GM13977 (cell line): ENCODE measurements at regions not wholly inside any gene's neighbourhood (a gene's known extent, or its start where the extent isn't known, plus 50 kb on each side); places are given as distances from the start of the nearest gene placed in this dataset.

Experiments used
- DNase-seq: peaks from one replicate; pipeline ENCODE4 v3.0.0; 2012; ENCODE audit warnings: low spot score
- in situ Hi-C: fragments of 300-500 bp; cut with MboI; formaldehyde crosslinking; loops from one replicate; pipeline ENCODE4 v1.12.0; 2022; ENCODE audit warnings: low sequenced_read_pairs, low pct_unique_long_range_greater_than_20kb, mixed read lengths, inconsistent platforms; ENCODE audit not compliant: unreplicated experiment
- TF ChIP-seq, protein P1 (sequence below): IDR thresholded peaks from 2 replicates; pipeline ENCODE4 v1.5.1; 2012; ENCODE audit warnings: mild to moderate bottlenecking, control low read depth; ENCODE audit not compliant: insufficient read depth; ENCODE audit errors: extremely low read depth, missing control alignments

GRCh38 chr4:156710365-156711192 is 261.0 kb downstream of the PDGFC start:
- TF ChIP-seq, protein P1, sequence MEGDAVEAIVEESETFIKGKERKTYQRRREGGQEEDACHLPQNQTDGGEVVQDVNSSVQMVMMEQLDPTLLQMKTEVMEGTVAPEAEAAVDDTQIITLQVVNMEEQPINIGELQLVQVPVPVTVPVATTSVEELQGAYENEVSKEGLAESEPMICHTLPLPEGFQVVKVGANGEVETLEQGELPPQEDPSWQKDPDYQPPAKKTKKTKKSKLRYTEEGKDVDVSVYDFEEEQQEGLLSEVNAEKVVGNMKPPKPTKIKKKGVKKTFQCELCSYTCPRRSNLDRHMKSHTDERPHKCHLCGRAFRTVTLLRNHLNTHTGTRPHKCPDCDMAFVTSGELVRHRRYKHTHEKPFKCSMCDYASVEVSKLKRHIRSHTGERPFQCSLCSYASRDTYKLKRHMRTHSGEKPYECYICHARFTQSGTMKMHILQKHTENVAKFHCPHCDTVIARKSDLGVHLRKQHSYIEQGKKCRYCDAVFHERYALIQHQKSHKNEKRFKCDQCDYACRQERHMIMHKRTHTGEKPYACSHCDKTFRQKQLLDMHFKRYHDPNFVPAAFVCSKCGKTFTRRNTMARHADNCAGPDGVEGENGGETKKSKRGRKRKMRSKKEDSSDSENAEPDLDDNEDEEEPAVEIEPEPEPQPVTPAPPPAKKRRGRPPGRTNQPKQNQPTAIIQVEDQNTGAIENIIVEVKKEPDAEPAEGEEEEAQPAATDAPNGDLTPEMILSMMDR: no peak
- no peak for DNase-seq
- in situ Hi-C loops: no loop called here

- in situ Hi-C loops: no loop called here
- TF ChIP-seq, protein P1: no peak
- no peak for DNase-seq
These were observed 266.3 kb downstream of the PDGFC start for GRCh38 chr4:156705311-156705710.

DNA sequence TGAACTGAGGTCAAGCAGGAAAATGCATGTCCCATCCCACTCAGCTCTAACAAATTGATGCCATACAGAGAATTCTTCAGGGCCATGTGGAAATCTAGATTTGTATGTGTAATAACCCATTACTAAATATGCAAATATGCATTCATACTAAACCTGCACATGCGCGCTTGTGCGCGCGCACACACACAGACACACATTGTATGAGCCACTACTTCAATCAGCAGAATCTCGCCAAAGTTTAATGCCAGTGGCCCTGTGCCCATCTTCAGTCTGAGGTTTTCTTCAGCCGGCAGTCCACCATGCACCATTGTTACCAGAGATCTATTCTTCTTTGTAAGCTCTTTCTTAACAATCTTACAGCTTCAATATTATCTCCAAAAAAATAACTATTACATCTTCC is 276.4 kb downstream of the PDGFC start:
- in situ Hi-C loops: no loop called here
- TF ChIP-seq, protein P1: no peak
- DNase-seq: no peak

DNA sequence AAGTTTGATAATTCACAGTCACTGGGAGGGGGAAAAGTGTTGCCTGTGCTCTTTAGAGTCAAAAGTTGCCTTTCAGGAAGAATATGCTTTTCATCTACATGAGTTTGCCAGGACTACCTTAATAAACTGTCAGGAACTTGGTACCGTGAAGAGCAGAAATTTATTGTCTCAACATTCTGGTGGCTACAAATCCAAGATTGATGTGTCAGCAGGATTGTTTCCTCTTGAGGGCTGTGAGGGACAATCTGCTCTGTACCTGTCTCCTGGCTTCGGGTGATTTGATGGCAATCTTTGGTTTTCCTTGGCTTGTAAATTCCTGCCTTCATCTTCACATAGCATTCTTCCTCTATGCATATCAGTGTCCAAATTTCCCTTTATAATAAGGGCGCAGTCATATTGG is 277.2 kb downstream of the PDGFC start:
- TF ChIP-seq, protein P1: no peak
- no peak for DNase-seq
- in situ Hi-C loops: no loop called here

DNA sequence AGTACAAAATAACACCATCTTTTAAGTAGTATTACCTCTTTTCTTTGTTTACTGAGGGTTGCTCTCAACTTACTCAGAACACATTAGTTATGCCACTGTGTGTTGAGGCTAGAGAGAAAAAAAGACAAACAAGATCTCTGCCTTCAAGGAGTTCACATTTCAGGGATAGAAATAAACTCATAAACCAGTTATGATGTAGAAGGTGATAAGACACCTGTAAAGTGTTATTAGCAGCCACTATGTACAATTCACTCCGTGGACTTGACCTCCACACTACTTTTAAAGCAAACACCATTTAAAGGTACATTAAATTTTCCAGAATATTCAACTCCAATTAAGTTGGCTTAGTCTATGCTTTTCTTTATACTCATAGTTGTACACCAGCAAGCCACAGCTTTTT is 278.0 kb downstream of the PDGFC start:
- in situ Hi-C loops: no loop called here
- TF ChIP-seq, protein P1: no peak
- no peak for DNase-seq

DNA sequence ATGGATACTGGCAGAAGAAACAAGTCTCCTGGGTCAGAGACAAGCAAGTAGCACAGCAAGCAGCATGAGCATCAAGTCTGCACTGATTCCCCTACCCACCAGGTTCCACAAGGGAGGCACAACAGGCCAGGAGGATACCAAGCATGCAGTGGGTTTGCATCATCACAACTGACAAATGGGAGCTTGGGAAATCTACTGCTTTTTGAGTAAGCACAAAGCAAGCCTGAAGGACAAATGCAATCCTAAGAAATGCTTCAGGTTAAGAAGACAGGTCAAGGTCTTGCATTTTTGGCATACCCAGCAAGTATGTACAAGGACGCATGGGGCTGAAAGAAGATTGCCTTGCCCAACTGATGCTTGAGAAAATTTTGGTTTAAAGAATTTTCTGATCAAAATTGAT is 279.6 kb downstream of the PDGFC start:
- in situ Hi-C loops: no loop called here
- TF ChIP-seq, protein P1: no peak
- DNase-seq: no peak
